WTC11 (cell line): ENCODE measurements at regions not wholly inside any gene's neighbourhood (a gene's known extent, or its start where the extent isn't known, plus 50 kb on each side); places are given as distances from the start of the nearest gene placed in this dataset.

Experiments
- ATF3 ChIP-seq: sonication (generic); formaldehyde crosslinking; conservative IDR thresholded peaks from 2 replicates; pipeline ENCODE4 v1.8.1; 2022; ENCODE audit warnings: mild to moderate bottlenecking, missing genetic modification reagents
- CTCF ChIP-seq: fragments of 200-600 bp; IDR thresholded peaks from 2 replicates; pipeline ENCODE4 v1.8.0; 2022; ENCODE audit warnings: antibody characterized with exemption
- EMX1 ChIP-seq: fragments of 250-450 bp; sonication (Bioruptor Pico); IDR thresholded peaks from 2 replicates; pipeline ENCODE4 v1.8.0; 2021; ENCODE audit warnings: mild to moderate bottlenecking
- MYBL2 ChIP-seq: sonication (generic); formaldehyde crosslinking; IDR thresholded peaks from 2 replicates; pipeline ENCODE4 v1.8.1; 2023; ENCODE audit warnings: mild to moderate bottlenecking, moderate library complexity, missing genetic modification reagents
- RELA ChIP-seq: sonication (generic); formaldehyde crosslinking; IDR thresholded peaks from 2 replicates; pipeline ENCODE4 v1.8.1; 2022; ENCODE audit warnings: missing genetic modification reagents, mild to moderate bottlenecking, borderline replicate concordance
- SMAD3 ChIP-seq: sonication (generic); formaldehyde crosslinking; IDR thresholded peaks from 2 replicates; pipeline ENCODE4 v1.8.0; 2022; ENCODE audit warnings: missing genetic modification reagents, mild to moderate bottlenecking, borderline replicate concordance
- ZBTB21 ChIP-seq: sonication (generic); formaldehyde crosslinking; IDR thresholded peaks from 2 replicates; pipeline ENCODE4 v1.8.1; 2023; ENCODE audit warnings: mild to moderate bottlenecking, missing genetic modification reagents, borderline replicate concordance
- ZNF121 ChIP-seq: sonication (generic); formaldehyde crosslinking; IDR thresholded peaks from 2 replicates; pipeline ENCODE4 v1.8.0; 2023; ENCODE audit warnings: missing genetic modification reagents
- ZNF396 ChIP-seq: fragments of 250-450 bp; sonication (Bioruptor Pico); IDR thresholded peaks from 2 replicates; pipeline ENCODE4 v1.8.0; 2021; ENCODE audit warnings: mild to moderate bottlenecking, moderate library complexity, borderline replicate concordance
- ZNF423 ChIP-seq: fragments of 250-450 bp; sonication (Bioruptor Pico); IDR thresholded peaks from 2 replicates; pipeline ENCODE4 v2.1.2; 2022; ENCODE audit warnings: mild to moderate bottlenecking, moderate library complexity

- TF ChIP-seq CTCF (no peak), RELA (CRISPR knock-in tag) (no peak), ATF3 (CRISPR knock-in tag) (no peak), EMX1 (CRISPR knock-in tag) (no peak), SMAD3 (no peak), ZNF121 (no peak), ZBTB21 (CRISPR knock-in tag) (no peak), ZNF396 (CRISPR knock-in tag) (no peak), MYBL2 (CRISPR knock-in tag) (no peak), ZNF423 (no peak)
Observed at GRCh38 chr13:81058916-81059290, 718.0 kb upstream of the SPRY2 start.
